HG02852 (cell line): ENCODE measurements at regions not wholly inside any gene's neighbourhood (a gene's known extent, or its start where the extent isn't known, plus 50 kb on each side); places are given as distances from the start of the nearest gene placed in this dataset.

Experiments
- ATAC-seq: cut with Tn5 transposase; IDR thresholded peaks from one replicate; pipeline ENCODE4 v1.9.1; 2021; ENCODE audit warnings: mild to moderate bottlenecking, moderate library complexity; ENCODE audit not compliant: unreplicated experiment

DNA sequence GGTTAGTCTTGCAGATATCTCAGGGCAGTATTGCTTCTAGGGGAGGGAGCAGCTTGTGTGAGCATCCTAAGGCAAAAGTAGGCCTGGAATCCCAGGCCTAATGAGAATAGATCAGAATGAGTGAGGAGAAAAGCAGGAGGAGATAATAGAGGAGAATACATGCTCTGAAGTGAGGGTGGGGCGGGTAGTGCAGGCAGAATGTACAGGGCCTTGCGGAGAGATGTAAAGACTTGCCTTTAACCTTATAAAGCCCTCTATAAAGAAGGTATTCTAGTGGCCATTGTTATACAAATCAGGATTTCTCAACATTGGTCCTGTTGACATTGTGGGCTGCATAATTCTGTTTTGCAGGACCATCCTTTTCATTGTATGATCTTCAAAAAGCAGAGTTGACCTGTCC is 855.3 kb downstream of the PCDH7 start:
- ATAC-seq: no peak

DNA sequence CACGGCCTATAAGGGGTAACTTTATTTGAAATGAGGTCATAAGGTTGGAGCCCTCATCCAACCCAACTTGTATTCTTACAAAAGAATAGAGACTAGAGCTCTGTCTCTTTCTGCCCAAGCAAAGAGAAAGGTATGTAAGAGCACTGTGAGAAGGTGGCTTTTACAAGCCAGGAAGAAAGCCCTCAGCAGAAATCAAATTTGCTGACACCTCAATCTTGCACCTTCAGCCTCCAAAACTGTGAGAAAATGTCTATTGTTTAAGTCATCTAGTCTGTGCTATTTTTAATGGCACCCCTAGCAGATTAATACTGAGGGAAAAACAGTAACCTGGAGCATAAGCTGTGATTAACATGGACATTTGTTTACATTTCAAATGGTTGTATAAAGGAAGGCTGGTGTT is 860.7 kb downstream of the PCDH7 start:
- no peak for ATAC-seq

DNA sequence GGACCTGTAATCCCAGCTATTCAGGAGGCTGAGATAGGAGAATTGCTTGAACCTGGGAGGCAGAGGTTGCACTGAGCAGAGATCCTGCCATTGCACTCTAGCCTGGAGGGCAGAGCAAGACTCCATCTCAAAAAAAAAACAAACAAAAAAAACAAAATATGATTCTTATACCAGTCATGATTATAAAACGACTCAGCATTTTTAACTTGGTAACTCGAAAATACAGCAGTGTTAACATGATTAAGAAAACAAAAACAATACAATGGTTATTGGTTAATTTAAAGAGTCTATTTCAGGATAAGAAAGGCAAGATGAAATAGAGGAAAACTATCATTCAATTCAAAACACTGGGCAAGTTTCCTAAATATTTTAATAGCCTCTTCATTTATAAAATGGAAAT is 865.3 kb downstream of the PCDH7 start:
- ATAC-seq: no peak

DNA sequence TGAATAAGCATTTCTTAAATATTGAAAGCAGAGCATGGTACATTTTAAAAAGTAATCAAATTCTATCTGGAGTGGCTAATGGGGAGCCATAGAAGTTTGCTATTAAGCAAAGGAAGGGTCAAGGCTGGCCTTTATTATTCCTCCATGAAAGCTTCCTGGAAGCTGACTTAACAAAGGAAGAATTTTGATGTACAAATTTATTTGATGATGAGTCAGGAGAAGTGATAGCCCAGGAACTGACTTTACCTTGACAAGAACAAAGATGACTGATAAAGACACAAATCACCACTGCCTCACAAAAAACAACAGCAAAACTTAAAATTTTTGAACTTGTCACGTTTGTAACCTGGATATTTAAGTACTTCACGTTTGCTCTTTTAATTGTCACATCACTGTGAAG is 872.1 kb downstream of the PCDH7 start:
- no peak for ATAC-seq

DNA sequence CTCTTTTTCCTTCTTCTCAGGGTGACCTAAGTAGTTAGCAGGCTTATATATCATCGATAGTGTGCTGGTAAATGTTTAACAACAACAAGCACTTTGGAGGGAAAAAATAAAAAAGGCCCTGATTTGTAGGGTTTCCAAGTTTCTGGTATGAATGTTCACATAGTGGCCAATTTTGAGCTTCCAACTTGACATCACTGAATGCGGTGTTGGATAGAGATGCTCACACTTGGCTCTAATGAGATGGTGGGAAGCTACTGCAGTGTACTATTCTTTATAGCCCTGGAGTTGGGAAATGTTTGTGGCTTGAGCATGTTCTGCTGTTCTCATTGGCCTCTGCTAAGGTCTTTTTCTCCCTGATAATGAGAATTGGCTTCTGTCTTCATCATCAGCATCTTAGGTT is 875.3 kb downstream of the PCDH7 start:
- no peak for ATAC-seq

DNA sequence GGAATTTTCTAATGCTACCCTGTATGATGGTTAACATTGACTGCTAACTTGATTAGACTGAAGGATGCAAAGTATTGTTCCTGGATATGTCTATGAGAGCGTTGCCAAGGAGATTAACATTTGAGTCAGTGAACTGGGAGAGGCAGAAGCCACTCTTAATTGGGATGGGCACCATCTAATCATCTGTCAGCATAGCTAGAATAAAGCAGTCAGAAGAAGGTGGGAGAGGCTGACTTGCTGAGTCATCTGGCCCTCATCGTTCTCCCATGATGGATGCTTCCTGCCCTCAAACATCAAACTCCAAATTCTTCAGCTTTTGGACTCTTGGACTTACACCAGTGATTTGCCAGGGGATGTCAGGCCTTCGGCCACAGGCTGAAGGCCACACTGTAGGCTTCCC is 878.5 kb downstream of the PCDH7 start:
- ATAC-seq: no peak

DNA sequence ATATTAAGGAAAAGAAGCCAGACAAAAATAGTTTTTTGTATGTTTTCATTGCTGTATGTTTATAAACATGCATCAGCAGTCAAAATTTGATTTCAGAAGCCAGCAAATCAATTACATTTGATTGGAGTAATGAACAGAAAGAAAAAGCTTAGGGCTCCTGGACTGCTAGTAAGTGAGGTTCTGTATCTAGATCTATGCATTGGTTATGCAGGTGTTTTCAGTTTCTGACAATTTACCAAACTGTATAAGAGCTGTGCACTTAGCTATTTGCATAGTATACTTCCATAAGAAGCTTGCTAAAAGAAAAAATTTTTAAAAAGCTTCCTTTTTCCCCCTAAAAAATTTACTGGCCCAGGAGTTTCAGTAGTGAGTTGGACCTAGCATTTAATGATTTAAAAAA is 881.6 kb downstream of the PCDH7 start:
- no peak for ATAC-seq

DNA sequence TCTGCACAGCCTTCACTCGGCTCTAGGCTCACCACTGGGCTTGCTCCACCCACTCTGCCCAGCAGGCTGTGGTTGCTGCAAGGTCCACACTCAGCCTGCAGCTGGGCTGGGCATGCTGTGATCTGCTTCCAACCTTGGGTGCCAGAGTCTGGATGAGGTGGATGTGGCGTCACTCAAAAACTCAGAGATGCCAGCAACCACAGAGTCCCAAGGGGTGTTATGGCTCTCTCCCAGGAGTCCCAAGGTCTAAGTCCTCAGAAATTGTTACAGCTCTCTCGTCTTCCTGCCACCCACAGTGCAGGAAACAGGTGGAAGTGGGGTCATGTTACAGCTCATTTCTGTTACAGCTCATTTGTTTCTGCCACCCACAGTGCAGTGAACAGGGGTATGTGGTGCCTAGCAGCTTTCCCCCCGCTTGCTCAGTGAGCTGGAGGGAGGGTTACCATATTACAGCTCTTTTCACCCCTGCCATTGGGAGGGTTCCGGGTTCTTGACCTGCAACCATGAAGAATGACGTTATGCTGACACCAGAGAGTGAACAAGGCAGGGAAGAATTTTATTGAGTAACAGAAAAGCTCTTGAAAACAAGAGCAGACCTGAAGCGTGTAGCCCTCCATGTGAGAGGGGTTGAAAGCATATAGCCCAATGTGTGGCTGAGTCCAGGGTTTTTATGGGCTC is 893.9 kb downstream of the PCDH7 start:
- ATAC-seq: no peak

DNA sequence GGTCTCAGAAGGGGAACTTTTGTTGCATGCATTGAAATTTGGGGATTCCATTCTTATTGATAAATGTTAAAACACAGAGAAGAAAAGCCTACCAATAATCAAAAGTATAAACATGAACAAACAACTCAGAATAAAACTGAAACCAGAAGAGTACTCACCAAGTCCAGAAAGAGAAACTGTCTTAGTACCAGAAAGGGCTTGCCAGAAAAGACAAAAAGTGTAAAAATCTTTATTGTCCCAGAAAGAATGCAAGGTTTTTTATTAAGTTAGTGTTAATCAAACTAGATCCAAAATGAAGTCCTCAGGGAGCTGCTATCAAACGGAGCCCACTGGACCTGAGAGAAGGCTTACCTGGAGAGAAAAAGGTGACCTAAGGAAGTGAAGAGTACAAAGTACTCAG is 897.5 kb downstream of the PCDH7 start:
- ATAC-seq: no peak

DNA sequence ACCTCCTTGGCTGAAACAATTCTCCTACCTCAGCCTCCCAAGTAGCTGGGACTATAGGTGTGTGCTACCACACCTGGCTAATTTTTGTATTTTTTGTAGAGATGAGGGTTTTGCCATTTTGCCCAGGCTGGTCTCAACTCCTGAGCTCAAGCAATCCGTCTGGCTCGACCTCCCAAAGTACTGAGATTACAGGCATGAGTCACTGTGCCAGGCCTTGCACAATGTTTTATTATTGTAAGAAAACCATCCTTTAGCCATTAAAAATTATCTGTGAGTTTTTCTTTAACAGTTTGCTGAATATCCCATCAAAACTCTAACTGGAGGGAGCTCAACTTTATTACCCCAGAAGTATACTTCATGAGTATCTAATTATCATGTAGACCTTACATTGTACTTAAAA is 900.3 kb downstream of the PCDH7 start:
- ATAC-seq: no peak

DNA sequence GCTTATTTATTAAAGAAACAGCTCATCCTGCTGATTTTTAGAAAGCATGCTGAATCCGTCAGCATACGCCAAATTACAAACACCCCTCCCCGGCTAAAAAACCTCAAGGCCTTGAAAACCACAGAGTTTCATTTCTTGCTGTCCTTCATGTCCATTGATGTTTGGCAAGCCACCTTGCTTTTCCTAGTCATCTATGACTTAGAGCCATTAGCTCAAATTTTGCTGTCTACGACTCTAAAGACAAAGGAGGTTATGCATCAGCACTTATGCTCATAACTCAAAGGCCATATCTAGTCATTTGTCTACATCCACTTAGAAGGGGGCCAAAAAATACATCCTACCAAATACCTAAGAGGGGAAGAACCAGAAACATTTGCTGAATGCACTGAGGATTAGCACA is 925.1 kb downstream of the PCDH7 start:
- no peak for ATAC-seq

DNA sequence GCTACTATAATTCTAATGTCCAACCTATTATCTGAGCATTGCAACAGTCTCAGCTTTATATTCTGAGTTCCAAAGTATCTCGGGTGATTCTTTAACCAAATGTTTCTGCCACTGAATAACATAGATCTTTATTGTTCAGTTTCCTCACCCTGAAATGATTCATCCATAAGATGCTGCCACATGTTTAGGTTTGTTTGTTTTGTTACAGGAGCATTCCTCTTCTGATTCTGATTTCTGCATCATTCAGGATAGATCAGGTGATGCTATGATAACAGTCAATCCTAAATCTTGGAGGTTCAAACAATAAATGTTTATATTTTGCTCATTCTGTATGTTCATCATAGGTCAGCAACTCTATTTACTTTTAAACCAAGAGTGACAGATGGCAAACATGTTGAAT is 927.6 kb downstream of the PCDH7 start:
- no peak for ATAC-seq

DNA sequence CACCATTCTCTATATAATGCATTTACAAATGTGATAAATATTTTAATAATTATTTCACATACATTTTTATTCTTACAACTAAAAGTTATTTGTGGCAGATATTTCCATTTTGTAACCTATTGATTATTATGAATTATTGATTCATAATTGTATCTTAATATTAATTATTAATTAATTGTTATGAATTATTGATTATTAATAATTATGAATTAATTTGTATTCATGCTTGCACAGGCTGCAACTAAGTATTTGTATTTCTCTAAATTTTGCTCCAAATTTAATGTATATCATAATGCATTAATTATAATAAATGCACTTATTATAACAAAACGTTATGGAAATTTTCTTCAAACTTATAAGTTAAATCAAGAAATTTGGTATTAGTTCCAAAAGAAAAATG is 929.7 kb downstream of the PCDH7 start:
- no peak for ATAC-seq

DNA sequence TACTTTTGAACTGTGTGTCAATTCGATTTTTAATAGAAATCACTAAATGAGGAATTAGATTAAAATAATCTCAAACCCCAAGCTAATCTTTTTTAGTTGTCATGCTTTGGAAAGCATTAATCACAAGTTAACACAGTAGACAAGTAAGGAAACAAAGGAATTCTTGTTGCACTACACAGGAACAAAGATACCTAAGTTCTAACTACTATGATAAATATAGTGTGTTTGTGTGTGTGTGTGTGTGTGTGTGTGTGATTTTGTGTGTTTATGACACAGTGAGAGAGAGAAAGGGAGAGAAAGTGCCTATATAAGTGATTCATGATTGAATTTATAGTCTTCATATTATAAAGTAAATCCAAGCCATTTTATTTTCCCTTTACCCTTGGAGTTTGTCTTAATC is 931.4 kb downstream of the PCDH7 start:
- no peak for ATAC-seq

DNA sequence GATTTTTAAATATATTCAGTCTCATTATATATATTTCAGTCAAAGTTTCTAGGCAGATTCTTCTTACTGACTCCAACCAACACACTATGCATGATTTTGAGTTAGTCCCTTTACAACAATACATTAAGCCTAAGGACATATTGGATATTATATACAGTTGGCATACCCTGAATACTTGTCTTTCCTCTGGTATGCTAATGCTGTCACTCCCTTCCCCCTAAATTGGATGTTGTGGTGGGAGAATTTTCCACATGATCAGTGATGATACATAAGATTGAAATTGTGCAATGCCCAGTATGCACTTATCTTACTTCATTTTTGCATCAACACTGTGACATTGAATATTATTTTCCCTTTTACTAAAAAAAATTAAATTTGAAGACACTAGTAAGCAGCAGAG is 935.2 kb downstream of the PCDH7 start:
- ATAC-seq: no peak

DNA sequence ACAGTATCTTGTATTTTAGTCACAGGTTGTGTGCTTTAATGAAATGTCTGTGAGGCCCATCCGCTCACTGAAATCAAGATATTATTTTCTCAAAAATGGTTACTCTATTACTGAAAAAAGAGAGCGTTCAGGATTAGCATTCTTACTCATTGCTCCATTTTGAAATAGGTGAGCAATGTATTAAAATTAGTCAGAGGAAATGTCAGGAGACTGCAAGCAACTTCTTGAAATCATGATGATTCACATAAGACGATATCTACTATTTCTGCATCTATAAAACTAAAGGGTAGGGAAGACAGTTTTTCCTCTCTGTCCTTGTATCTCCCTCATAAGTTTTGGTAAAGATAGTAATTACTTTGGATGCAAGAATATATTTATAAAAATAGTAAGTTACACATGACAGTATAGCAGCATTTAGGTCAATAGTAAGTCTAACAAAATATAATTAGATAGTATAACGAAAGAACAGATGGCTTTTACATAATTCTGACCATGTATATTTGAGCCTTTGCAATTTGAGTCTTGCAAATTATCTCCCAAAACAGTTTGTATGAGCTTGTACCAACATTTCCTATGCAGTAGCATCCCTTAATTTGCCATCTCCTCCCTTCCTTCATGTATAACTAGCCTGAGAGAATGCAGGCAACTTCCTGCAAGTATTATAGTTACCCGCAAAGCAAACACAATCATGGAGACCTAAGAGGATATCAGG is 937.8 kb downstream of the PCDH7 start:
- ATAC-seq: no peak

DNA sequence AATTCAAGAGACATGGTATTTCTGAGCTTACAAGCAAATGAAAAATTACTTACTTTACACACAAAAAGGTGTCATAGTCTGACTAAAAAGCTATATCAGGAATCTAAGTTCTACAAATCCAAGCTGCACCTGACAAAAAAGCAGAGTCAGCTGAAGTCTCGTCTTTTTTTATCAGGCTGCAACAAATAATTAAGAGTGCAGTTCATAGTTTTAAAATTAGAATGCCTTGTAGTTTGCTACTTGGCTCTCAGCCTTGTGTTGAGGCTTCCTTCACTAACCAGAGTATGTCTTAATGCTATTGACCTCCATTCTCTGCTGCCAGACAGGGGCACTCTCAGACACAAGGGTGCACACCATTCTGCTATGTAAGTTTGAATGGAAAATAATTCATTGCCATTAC is 940.7 kb downstream of the PCDH7 start:
- no peak for ATAC-seq

DNA sequence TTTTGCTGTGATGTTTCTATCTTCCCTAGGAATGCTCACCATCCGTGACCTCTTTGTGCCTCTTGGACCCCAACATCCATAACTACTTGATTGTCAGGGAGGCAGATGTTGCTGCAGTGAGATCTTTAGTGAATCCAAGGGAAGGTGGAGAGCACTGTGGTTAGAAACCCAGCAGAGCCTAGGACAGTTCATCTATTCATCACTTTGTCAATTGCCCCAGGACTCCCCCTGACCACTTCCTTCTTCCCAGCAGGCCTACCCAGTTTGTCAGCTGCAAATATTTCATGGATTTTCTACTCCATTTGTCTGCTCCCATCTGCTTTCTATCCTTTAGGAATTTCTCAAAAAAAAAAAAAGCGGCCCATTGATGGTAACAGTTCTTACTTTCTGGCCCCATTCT is 942.8 kb downstream of the PCDH7 start:
- no peak for ATAC-seq

DNA sequence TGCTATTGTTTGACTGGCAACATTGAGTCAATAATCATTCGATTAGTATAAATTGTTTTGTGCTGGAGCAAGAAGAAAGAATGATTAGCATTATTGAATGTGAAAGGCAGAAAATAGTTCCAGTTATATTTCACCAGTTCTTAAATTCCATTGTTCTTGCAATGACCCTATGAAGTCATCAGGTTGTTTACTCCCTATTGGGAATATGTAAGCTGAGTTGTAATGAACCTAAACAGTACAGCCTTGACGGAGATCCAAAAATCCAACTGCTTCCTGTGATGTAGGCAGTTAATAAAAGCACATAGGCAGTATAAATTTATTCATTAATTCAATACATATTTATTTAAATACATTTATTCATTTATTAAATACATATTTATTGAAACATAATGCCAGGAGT is 947.5 kb downstream of the PCDH7 start:
- no peak for ATAC-seq

DNA sequence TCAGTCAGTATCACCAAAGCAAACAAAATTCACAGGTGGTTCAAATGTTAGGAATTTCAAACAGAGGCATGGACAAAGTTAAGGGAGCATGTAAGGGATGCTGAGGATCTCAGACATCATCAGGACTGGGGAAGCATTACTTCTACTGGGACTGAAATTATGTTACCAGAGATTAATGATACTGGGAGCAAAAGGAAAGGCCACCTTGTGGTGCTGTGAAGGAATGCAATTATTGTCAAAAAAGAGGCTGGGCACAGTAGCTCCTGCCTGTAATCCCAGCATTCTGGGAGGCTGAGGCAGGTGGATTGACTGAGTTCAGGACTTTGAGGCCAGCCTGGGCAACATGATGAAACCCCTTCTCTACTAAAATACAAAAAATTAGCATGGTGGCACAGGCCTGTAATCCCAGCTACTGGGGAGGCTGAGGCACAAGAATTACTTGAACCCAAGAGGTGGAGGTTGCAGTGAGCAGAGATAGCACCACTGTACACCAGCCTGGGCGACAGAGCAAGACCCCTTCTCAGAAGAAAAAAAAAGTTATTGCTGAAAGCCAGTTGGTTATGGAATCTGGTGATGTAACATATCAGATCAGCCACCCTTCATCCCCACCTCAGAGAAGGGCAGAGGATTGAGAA is 954.3 kb downstream of the PCDH7 start:
- ATAC-seq: no peak

DNA sequence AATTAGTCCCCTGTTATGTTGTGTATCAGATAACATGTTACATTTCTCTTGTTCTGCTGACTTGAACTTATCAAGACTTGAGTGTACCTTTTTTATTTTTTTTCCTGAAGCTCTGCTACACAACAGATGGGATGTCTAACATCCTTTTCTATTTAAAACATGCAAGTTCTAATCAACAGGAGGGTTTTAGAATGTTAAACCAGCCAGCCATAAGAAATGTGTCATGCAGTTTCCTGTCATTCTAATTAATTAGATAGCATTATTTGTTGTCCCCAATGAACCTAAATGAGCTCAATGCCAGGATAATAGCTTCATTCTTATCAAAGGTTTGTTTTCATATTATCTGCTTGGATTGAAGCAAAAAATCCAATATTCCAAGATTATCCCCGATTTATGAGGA is 958.2 kb downstream of the PCDH7 start:
- ATAC-seq: no peak

DNA sequence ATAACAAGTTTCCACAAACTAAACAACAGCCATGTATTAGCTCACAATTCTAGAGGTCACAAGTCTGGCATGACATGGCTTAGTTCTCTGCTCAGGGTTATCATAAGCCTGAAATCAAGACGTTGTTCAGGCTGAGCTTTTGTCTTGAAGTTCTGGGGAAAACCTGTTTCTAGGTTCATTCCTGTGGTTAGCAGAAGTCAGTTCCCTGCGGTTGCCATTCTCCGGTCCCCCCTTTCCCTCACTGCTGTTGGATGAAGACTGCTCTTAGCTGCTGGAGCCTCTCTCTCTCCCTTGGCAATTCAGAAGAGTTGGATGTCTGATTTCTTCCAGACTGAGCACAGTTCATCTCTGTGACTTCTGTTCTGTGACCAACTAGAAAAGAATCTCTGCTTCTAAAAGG is 962.6 kb downstream of the PCDH7 start:
- no peak for ATAC-seq
